ENCODE measurements at regions not wholly inside any gene's neighbourhood (a gene's known extent, or its start where the extent isn't known, plus 50 kb on each side); places are given as distances from the start of the nearest gene placed in this dataset.

GRCh38 chr10:2525781-2526180 lies 541.6 kb upstream of the PFKP start (continued):
- no peak for TF ChIP-seq ZNF462 (CRISPR knock-in tag; IDR thresholded peaks at IDR 0.05)
- TF ChIP-seq CTCF (conservative IDR thresholded peaks at IDR 0.05; ENCODE audit: low read depth in 2 of 2) = no peak
- TF ChIP-seq EZH2phosphoT487 (IDR thresholded peaks at IDR 0.05; ENCODE audit: unreplicated experiment) = no peak
- no peak for TF ChIP-seq POLR2AphosphoS5 (IDR thresholded peaks at IDR 0.05; ENCODE audit: low read depth)
- no peak for TF ChIP-seq ZNF114 (CRISPR knock-in tag; IDR thresholded peaks at IDR 0.05)

GRCh38 chr10:2519139-2519538 lies 548.2 kb upstream of the PFKP start:
- Histone ChIP-seq H4K20me1 (replicated peaks; ENCODE audit: insufficient read depth) (no peaks in the 10 kb centered on the region), H3K27ac (ENCODE audit: low read depth) (no peak overlapping the region), H3K27me3 (ENCODE audit: insufficient read depth) (no peaks in the 10 kb centered on the region), H3K4me2 (no peak overlapping the region), H3K4me3 (no peak overlapping the region), H3K4me1 (ENCODE audit: insufficient read depth) (no peaks in the 10 kb centered on the region), H3K9me2 (ENCODE audit: insufficient read depth) (no peaks in the 10 kb centered on the region; the same call in 1 of the 2 replicates), H3K79me2 (replicated peaks; ENCODE audit: insufficient read depth) (no peaks in the 10 kb centered on the region), H2AFZ (no peak overlapping the region), H3F3A (replicated peaks; ENCODE audit: low read depth) (no peaks in the 10 kb centered on the region), H3K36me3 (ENCODE audit: insufficient read depth) (no peaks in the 10 kb centered on the region)
- Mint-ChIP-seq H3K36me3 (ENCODE audit: low read depth) (peaks cover 4% of the 10 kb centered on the region; the same call in 1 of the 3 replicates), H3K27ac (no peak overlapping the region), H3K9me3 (peaks cover 11% of the 10 kb centered on the region), H3K4me1 (peaks cover 5% of the 10 kb centered on the region; the same call in 2 of the 3 replicates), H3K27me3 (ENCODE audit: insufficient read depth, low read depth, poor library complexity) (no peaks in the 10 kb centered on the region), H3K4me3 (no peak overlapping the region)
- DNase-seq (ENCODE audit: low spot score) (no peak), ATAC-seq (no peak)
- no peak for TF ChIP-seq ZNF462 (CRISPR knock-in tag; IDR thresholded peaks at IDR 0.05)
- TF ChIP-seq NANOG (IDR thresholded peaks at IDR 0.05; ENCODE audit: borderline replicate concordance) = no peak
- no peak for TF ChIP-seq JUNB (IDR thresholded peaks at IDR 0.05; ENCODE audit: unreplicated experiment)
